Stimulated activated CD4-positive, alpha-beta T cell treated with anti-CD3 and anti-CD28 coated beads, Interleukin-4, amount 100 ng/mL, for 1 hour (primary cell): ENCODE measurements at regions not wholly inside any gene's neighbourhood (a gene's known extent, or its start where the extent isn't known, plus 50 kb on each side); places are given as distances from the start of the nearest gene placed in this dataset.

Experiments used
- DNase-seq: peaks from one replicate; pipeline ENCODE4 v3.0.0-alpha.2; 2020

- DNase-seq = no peak
Observed at GRCh38 chr3:98954791-98955604, 53.5 kb upstream of the DCBLD2 start.

- no peak for DNase-seq
Observed at GRCh38 chr3:98954242-98954641, 52.7 kb upstream of the DCBLD2 start.

GRCh38 chr3:98952404-98952803 lies 50.9 kb upstream of the DCBLD2 start:
- DNase-seq = no peak
